ENCODE measurements at regions not wholly inside any gene's neighbourhood (a gene's known extent, or its start where the extent isn't known, plus 50 kb on each side); places are given as distances from the start of the nearest gene placed in this dataset.

GRCh38 chr2:172204762-172205161 lies 102.1 kb upstream of the DLX2 start:
- no peaks in the 10 kb centered on the region for H4K20me1 ChIP-seq (ENCODE audit: insufficient read depth)
- H3K27me3 ChIP-seq (ENCODE audit: insufficient read depth, low read length): no peaks in the 10 kb centered on the region
- H3K36me3 ChIP-seq (ENCODE audit: control insufficient read depth in 1 of 2, insufficient read depth in 2 of 2, low read length in 2 of 2): no peaks in the 10 kb centered on the region
- H3K4me2 ChIP-seq (ENCODE audit: low read length): no peak overlapping the region
- CTCF ChIA-PET: no interaction called here
- H3K4me1 ChIP-seq (ENCODE audit: control insufficient read depth in 1 of 2, insufficient read depth in 2 of 2, low read length in 2 of 2): no peaks in the 10 kb centered on the region
- no peak for DNase-seq (ENCODE audit: low read depth, low spot score)
- peaks cover 6 to 7% of the 10 kb centered on the region in 2 experiments; a peak in 3 of 4 replicates for H3K9me3 ChIP-seq (ENCODE audit: control insufficient read depth in 1 of 2, insufficient read depth in 1 of 2, low read depth in 1 of 2, low read length in 2 of 2)
- TF ChIP-seq POLR2A (IDR thresholded peaks at IDR 0.05; ENCODE audit: borderline replicate concordance, extremely low read depth, insufficient read depth, insufficient read length) (no peak), EGR1 (IDR thresholded peaks at IDR 0.05; ENCODE audit: low read depth) (no peak), SP1 (IDR thresholded peaks at IDR 0.05; ENCODE audit: low read depth) (no peak), CBX3 (IDR thresholded peaks at IDR 0.05; ENCODE audit: low read depth) (no peak), SRF (IDR thresholded peaks at IDR 0.05; ENCODE audit: low read depth) (no peak), EZH2phosphoT487 (IDR thresholded peaks at IDR 0.05; ENCODE audit: borderline replicate concordance) (no peak), ZBTB33 (IDR thresholded peaks at IDR 0.05; ENCODE audit: extremely low read depth, insufficient replicate concordance, low read length) (no peak), ZNF274 (IDR thresholded peaks at IDR 0.05; ENCODE audit: low read depth, low read length) (no peak), FOSL1 (IDR thresholded peaks at IDR 0.05; ENCODE audit: low read depth) (no peak), POLR2AphosphoS5 (IDR thresholded peaks at IDR 0.05; ENCODE audit: low read depth, low read length) (no peak), SIN3A (IDR thresholded peaks at IDR 0.05; ENCODE audit: low read depth) (no peak), MAX (IDR thresholded peaks at IDR 0.05) (no peak), ATF3 (IDR thresholded peaks at IDR 0.05) (no peak), CEBPB (IDR thresholded peaks at IDR 0.05; ENCODE audit: low read depth) (no peak), YY1 (IDR thresholded peaks at IDR 0.05; ENCODE audit: extremely low read depth, insufficient replicate concordance, low read depth, low read length) (no peak), TCF7L2 (IDR thresholded peaks at IDR 0.05; ENCODE audit: borderline replicate concordance, extremely low read depth, insufficient read depth, insufficient read length) (no peak), REST (IDR thresholded peaks at IDR 0.05; ENCODE audit: low read depth) (no peak), ZFX (IDR thresholded peaks at IDR 0.05) (no peak)
- H3K9me2 ChIP-seq (ENCODE audit: insufficient read depth): no peaks in the 10 kb centered on the region
- no peak overlapping the region for H3K9ac ChIP-seq (ENCODE audit: low read length)
- no peak overlapping the region for H3K27ac ChIP-seq (ENCODE audit: low read depth, low read length)
- BruUV-seq (replicated peaks): no TSS peak
- no peaks in the 10 kb centered on the region for H3K79me2 ChIP-seq (ENCODE audit: insufficient read depth, low read length)
- POLR2A ChIA-PET: no interaction called here
- no peak overlapping the region for H2AFZ ChIP-seq (ENCODE audit: low read depth, low read length, poor library complexity, severe bottlenecking)
- ATAC-seq: no peak
- intact Hi-C loops (cut with micrococcal nuclease): no loop called here
- RAD21 ChIA-PET (ENCODE audit: low non-redundant PET in 1 of 2, low total read pairs in 2 of 2, uncharacterized antibody in 2 of 2, unreplicated experiment in 2 of 2): no interaction called here
- H3K4me3 ChIP-seq (replicated peaks in 1 of 2; ENCODE audit: low read depth in 1 of 2, low read length in 2 of 2): no peak overlapping the region

Data from HCT116 (cell line).